GM12875 (cell line): ENCODE measurements at regions not wholly inside any gene's neighbourhood (a gene's known extent, or its start where the extent isn't known, plus 50 kb on each side); places are given as distances from the start of the nearest gene placed in this dataset.

Experiments
- H3K4me3 ChIP-seq: one replicate; pipeline ENCODE4 v1.5.1; 2011; ENCODE audit warnings: low read depth, low read length, control low read depth
- CTCF ChIP-seq: IDR thresholded peaks from 2 replicates; pipeline ENCODE4 v1.5.1; 2011; ENCODE audit warnings: low read depth, mild to moderate bottlenecking, control low read depth, inconsistent platforms, low read length, moderate library complexity, borderline replicate concordance; ENCODE audit not compliant: insufficient read depth

GRCh38 chr4:156309031-156309430, 355.4 kb upstream of the CTSO start:
- H3K4me3 ChIP-seq: no peak overlapping the region

GRCh38 chr4:156303708-156304107, 350.0 kb upstream of the CTSO start:
- H3K4me3 ChIP-seq: no peak overlapping the region
- TF ChIP-seq CTCF: no peak

More at GRCh38 chr4:156309031-156309430, 355.4 kb upstream of the CTSO start:
- no peak for TF ChIP-seq CTCF

- no peak overlapping the region for H3K4me3 ChIP-seq
- no peak for TF ChIP-seq CTCF
Measured at GRCh38 chr4:156298230-156298629, 344.6 kb upstream of the CTSO start.

DNA sequence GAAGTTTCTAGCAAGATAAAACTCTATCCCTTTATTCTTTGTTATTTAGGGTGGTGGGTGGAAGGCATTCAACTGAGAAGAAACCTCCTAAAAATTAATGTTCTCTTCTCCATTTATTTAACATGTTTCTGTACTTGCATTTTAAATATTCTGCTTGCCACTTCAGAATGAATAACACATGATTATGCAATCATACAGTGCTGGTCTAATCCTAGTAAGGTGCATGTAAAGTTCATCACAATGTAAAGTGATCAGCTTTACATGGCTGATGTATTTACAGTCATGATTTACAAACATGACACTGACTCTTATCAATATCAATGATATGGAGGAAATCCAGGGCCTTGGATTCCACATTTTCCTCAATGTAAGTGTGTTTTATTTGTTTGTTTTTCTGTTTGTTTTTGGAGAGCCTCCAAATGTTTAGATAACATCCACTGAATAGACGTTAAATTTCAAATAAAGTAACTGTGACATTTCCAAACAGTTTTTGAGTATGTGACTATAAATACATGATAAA, 342.1 kb upstream of the CTSO start:
- TF ChIP-seq CTCF: no peak
- no peak overlapping the region for H3K4me3 ChIP-seq

GRCh38 chr4:156294577-156294976, 340.9 kb upstream of the CTSO start:
- no peak overlapping the region for H3K4me3 ChIP-seq
- no peak for TF ChIP-seq CTCF

DNA sequence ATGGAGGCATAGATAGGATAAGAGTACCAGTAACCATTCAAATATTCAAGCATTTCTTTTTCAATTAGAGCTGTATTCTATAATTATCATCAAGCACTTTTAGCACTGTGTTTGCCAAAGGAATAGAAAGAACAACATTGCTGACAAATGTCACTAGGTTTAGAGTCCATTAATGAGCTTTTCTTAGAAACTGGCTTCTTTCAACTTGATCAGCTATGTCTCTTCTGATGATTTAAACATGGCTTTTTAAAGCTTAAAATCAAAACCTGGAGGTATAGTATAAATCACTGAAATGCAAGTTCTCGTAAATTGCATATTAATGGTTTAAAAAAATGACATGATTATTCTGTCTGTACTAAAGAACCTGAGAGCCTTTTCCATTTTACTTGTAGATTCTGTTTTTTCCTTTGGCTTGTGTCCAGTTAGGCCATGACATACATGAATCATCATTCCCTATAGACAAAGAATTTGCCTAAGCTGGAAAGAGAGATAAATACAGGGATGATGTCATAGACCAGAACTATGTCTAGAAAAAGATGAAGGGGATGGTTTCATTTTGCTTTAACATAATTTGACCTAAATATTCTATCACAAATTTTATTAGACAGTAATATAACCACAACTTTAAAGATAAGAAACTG, 340.1 kb upstream of the CTSO start:
- no peak for TF ChIP-seq CTCF
- no peak overlapping the region for H3K4me3 ChIP-seq

DNA sequence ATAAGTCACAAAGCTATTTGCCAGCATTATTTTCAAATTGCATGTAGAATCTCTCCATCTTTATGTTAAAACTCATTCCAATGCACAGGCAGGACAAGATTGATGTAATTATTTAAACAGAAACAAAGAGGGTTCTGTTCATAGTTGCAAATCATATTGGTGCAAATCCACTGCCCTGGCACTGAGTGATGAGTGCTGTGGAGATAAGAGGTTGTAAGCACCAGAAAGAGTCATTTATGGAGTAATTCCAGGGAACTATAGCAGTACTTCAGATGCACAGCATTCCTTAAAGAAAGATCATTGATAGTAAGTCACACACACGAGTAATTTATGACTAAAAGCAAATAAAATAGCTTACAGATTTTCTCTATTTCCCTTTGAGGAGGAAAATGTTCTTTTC, 337.7 kb upstream of the CTSO start:
- no peak overlapping the region for H3K4me3 ChIP-seq
- no peak for TF ChIP-seq CTCF
